ENCODE measurements at regions not wholly inside any gene's neighbourhood (a gene's known extent, or its start where the extent isn't known, plus 50 kb on each side); places are given as distances from the start of the nearest gene placed in this dataset.
A peak's percentile ranks its signal among the peaks of the same experiment; 100 is the strongest.

GRCh38 chr15:47514200-47514652, 203.1 kb upstream of the SEMA6D start:
- intact Hi-C loops (cut with DNase I; ENCODE audit: low total_unique reads), result no loop called here
- DNase-seq, result no peak
- Histone ChIP-seq H3K36me3 (no peaks in the 10 kb centered on the region), H3K27ac (no peak overlapping the region), H3K27me3 (no peaks in the 10 kb centered on the region), H3K9me3 (no peaks in the 10 kb centered on the region), H3K4me3 (no peak overlapping the region), H3K4me1 (no peaks in the 10 kb centered on the region)
- no peak for TF ChIP-seq CTCF (IDR thresholded peaks at IDR 0.05)
- no peak for TF ChIP-seq POLR2A (IDR thresholded peaks at IDR 0.05)

- Histone ChIP-seq H3K4me3 (no peak overlapping the region), H3K9me3 (no peaks in the 10 kb centered on the region), H3K36me3 (no peaks in the 10 kb centered on the region), H3K27ac (no peak overlapping the region), H3K4me1 (no peaks in the 10 kb centered on the region), H3K27me3 (no peaks in the 10 kb centered on the region)
- intact Hi-C loops (cut with DNase I; ENCODE audit: low total_unique reads), result no loop called here
- DNase-seq, result no peak
- no peak for TF ChIP-seq POLR2A (IDR thresholded peaks at IDR 0.05)
- TF ChIP-seq CTCF (IDR thresholded peaks at IDR 0.05), result no peak
Measured at GRCh38 chr15:47516558-47516957, 200.7 kb upstream of the SEMA6D start.

- TF ChIP-seq CTCF (IDR thresholded peaks at IDR 0.05) (no peak), POLR2A (IDR thresholded peaks at IDR 0.05) (no peak)
- Histone ChIP-seq H3K4me3 (no peak overlapping the region), H3K9me3 (no peaks in the 10 kb centered on the region), H3K4me1 (no peaks in the 10 kb centered on the region), H3K36me3 (no peaks in the 10 kb centered on the region), H3K27me3 (no peaks in the 10 kb centered on the region), H3K27ac (no peak overlapping the region)
- intact Hi-C loops (cut with DNase I; ENCODE audit: low total_unique reads), result no loop called here
- DNase-seq, result no peak
Measured at GRCh38 chr15:47516972-47517371, 200.3 kb upstream of the SEMA6D start.

- Histone ChIP-seq H3K4me3 (no peak overlapping the region), H3K36me3 (no peaks in the 10 kb centered on the region), H3K9me3 (no peaks in the 10 kb centered on the region), H3K4me1 (no peaks in the 10 kb centered on the region), H3K27ac (peak overlapping the region in 1 of 2 donors; percentile 17), H3K27me3 (no peaks in the 10 kb centered on the region)
- intact Hi-C loops (cut with DNase I; ENCODE audit: low total_unique reads), result no loop called here
- TF ChIP-seq CTCF (IDR thresholded peaks at IDR 0.05) (no peak), POLR2A (IDR thresholded peaks at IDR 0.05) (no peak)
- peak in 1 of 2 donors; percentile 13 for DNase-seq
Measured at GRCh38 chr15:47517737-47518136, 199.6 kb upstream of the SEMA6D start.

- no peak for DNase-seq
Measured at GRCh38 chr15:47523681-47524475, 193.4 kb upstream of the SEMA6D start.

More at GRCh38 chr15:47523681-47524475, 193.4 kb upstream of the SEMA6D start:
- Histone ChIP-seq H3K36me3 (no peaks in the 10 kb centered on the region), H3K27me3 (no peaks in the 10 kb centered on the region), H3K4me1 (no peaks in the 10 kb centered on the region), H3K4me3 (no peak overlapping the region), H3K27ac (no peak overlapping the region), H3K9me3 (no peaks in the 10 kb centered on the region)
- TF ChIP-seq POLR2A (IDR thresholded peaks at IDR 0.05) (no peak), CTCF (IDR thresholded peaks at IDR 0.05) (no peak)
- intact Hi-C loops (cut with DNase I; ENCODE audit: low total_unique reads), result no loop called here

All from uterus (tissue), 3 donors.